H1 (cell line): ENCODE measurements at regions not wholly inside any gene's neighbourhood (a gene's known extent, or its start where the extent isn't known, plus 50 kb on each side); places are given as distances from the start of the nearest gene placed in this dataset.

Experiments used
- CBX8 ChIP-seq: fragments of 300-800, 300-1000 bp; sonication (generic); IDR thresholded peaks from 2 replicates; pipeline ENCODE4 v1.7.1; 2016; ENCODE audit warnings: low read depth, low read length, borderline replicate concordance
- POU5F1 ChIP-seq: IDR thresholded peaks from 2 replicates; pipeline ENCODE4 v1.6.1; 2011; ENCODE audit warnings: low read depth, mild to moderate bottlenecking, low read length, moderate library complexity
- SP2 ChIP-seq: IDR thresholded peaks from 2 replicates; pipeline ENCODE4 v1.6.1; 2012; ENCODE audit warnings: mild to moderate bottlenecking, low read length, inconsistent platforms
- TF ChIP-seq, protein P1 (sequence below), 3 experiments: IDR thresholded peaks; 1 replicate in 2 of 3; 2 replicates in 1 of 3; pipeline versions ENCODE4 v1.5.1 to v1.6.1; 2011; ENCODE audit warnings: low read length in 3 of 3, mild to moderate bottlenecking in 3 of 3, inconsistent platforms in 2 of 3, low read depth in 1 of 3, moderate library complexity in 1 of 3; ENCODE audit not compliant: insufficient read depth in 1 of 3; ENCODE audit errors: control extremely low read depth in 1 of 3
- TF ChIP-seq, protein P2 (sequence below): IDR thresholded peaks from 2 replicates; pipeline ENCODE4 v1.6.1; 2012; ENCODE audit warnings: inconsistent platforms

DNA sequence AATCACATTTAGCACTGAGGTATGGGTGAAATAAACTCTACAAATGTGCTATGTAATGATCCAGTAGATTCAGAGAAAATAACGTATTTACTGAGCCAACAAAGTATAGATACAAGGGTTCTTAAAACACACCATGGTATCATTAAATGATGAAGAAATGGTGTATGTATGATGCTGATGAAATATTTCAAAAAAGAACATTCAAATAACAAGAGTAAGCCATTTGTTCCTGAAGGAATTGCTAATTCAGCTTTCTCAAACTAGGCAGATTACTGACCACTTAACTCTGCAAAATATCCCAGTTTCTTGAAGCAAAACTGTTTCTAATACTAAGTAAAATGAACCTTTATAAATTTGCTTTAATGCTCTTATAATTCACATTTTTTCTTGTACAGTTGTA, 97.6 kb upstream of the IFNE start (continued):
- TF ChIP-seq, protein P1, sequence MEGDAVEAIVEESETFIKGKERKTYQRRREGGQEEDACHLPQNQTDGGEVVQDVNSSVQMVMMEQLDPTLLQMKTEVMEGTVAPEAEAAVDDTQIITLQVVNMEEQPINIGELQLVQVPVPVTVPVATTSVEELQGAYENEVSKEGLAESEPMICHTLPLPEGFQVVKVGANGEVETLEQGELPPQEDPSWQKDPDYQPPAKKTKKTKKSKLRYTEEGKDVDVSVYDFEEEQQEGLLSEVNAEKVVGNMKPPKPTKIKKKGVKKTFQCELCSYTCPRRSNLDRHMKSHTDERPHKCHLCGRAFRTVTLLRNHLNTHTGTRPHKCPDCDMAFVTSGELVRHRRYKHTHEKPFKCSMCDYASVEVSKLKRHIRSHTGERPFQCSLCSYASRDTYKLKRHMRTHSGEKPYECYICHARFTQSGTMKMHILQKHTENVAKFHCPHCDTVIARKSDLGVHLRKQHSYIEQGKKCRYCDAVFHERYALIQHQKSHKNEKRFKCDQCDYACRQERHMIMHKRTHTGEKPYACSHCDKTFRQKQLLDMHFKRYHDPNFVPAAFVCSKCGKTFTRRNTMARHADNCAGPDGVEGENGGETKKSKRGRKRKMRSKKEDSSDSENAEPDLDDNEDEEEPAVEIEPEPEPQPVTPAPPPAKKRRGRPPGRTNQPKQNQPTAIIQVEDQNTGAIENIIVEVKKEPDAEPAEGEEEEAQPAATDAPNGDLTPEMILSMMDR (IDR thresholded peaks at IDR 0.05; ENCODE audit: control extremely low read depth in 1 of 3, insufficient read depth in 1 of 3, low read depth in 1 of 3, low read length in 3 of 3): no peak
- no peak for TF ChIP-seq CBX8
- TF ChIP-seq SP2: no peak
- TF ChIP-seq, protein P2, sequence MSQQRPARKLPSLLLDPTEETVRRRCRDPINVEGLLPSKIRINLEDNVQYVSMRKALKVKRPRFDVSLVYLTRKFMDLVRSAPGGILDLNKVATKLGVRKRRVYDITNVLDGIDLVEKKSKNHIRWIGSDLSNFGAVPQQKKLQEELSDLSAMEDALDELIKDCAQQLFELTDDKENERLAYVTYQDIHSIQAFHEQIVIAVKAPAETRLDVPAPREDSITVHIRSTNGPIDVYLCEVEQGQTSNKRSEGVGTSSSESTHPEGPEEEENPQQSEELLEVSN: no peak
- no peak for TF ChIP-seq POU5F1
